ENCODE measurements at regions not wholly inside any gene's neighbourhood (a gene's known extent, or its start where the extent isn't known, plus 50 kb on each side); places are given as distances from the start of the nearest gene placed in this dataset.

DNA sequence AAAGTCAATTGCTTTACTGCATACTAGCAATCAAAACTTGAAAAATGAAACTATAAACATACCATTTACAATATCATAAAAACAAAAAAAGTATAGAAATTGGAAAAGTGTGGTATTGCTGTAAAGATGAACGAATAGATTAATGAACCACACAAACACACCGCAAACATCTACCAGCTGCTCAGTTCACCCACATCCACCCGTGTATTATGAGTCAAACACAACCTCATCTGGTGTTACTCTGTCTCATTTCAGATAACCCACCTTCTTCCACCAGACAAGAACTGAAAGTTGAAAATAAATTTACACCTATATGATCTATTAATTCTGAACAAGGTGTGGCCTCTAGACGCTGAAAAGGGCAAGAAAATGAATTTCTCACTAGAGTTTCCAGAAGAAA lies 53.3 kb downstream of the BLID start:
- intact Hi-C loops (cut with DNase I): no loop called here
- ATAC-seq (no peak), DNase-seq (ENCODE audit: missing footprints) (no peak)

DNA sequence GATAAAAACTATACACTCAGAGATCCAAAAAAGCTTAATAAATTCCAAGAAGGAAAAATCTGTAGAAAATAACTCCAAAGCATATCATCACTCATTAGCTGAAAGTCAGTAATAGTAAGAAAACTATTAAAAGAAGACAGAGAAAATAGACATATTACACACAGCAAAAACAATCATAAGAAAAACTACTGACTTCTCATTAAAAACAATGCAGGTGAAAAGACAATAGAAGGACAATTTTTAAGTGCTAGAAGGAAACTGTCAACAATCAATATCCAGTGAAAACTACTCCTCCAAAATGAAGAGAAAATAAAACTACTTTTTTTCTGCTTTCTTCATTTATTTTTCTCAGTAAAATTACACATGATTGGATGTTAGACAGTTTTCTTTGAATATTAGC lies 56.5 kb downstream of the BLID start:
- ATAC-seq (no peak), DNase-seq (ENCODE audit: missing footprints) (no peak)
- intact Hi-C loops (cut with DNase I): no loop called here

DNA sequence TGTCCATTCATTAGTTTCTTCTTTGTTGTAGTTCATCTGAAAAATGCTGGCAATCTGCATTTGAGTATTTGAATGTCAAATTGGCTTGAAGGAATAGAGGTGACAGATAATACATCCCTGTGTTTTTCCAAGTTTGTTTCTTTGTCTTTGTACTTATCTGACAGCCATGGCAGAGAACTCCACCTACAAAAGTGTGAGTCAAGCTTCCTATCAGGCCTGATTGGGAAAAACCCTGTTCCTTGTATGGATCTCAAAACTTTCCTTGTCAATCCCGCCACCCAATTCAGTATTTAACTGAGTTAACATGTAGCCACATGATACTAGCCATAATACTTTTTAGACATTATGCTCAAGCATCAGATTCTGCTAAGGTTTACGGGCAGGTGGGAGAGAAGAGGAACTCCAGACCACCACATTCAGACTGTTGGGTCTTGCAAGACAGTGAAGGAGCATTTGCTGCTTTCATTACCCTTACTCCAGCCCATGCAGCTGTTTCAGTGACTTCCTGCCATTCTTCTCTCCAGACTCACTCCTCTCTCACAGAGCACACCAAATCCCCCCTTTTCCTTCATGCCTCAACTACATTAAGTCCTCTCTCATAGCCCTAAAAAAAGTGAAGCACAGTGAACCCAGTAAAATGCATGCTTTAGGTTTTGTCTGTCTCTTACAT lies 65.9 kb downstream of the BLID start:
- ATAC-seq (no peak), DNase-seq (ENCODE audit: missing footprints) (no peak)
- intact Hi-C loops (cut with DNase I): no loop called here

DNA sequence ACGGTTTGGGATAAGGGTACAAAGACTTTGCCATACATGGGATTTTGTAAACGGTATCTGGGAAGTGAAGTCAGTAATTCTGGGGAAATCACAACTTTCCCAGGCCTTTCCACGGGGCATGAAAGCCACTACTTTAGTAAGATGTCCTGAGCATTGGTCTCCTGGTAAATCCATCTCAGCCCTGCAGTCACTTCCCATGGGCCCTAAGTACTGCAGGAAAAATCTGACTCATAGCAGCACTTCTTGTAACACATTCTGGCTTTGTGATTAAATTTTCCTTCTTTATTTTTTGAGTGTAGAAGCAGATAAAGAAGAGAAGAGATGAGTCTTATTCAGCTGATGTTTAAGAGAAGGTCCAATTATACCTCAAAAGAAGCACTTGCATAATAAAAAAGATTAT lies 67.6 kb downstream of the BLID start:
- no peak for ATAC-seq
- no peak for DNase-seq (ENCODE audit: missing footprints)
- intact Hi-C loops (cut with DNase I): no loop called here

DNA sequence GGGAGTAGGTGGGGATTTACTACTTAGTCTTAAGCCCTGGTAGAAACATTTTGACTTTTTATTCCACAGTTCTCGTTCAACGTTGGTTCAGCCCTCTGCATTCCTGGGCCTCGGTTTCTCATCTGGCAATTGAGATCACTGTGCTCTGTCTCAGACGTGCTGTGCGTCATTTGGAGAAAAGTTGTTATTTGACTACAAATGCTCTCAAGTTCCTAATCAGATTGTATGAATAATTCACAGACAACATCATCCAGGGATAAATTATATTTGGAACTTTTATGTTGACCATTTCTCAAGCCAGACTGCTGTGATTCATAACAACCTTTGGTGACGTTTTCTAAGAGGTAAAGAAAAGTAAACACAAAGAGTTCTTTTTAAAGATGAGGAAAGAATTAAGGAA lies 69.2 kb downstream of the BLID start:
- no peak for DNase-seq (ENCODE audit: missing footprints)
- ATAC-seq: no peak
- intact Hi-C loops (cut with DNase I): no loop called here

DNA sequence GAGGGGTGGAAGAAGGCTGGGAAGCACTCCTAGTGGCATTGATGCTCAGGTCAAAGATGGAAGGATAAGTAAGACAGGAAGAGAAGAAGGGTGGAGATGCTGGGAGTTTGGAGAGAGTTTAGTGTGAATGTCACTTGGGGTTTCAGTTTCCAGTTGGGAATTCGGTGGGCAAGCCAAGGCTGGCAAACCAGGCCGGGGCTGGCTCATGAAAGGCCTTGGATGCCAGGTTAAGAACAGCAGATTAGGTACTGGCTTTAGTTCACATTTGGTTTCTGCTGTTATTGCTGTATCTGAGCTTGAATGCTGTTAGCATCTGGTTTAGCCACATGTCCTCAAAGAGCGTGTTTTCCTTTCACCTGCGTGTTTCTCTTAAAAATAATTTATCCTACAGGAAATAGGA lies 69.6 kb downstream of the BLID start:
- ATAC-seq: no peak
- intact Hi-C loops (cut with DNase I): no loop called here
- no peak for DNase-seq (ENCODE audit: missing footprints)

DNA sequence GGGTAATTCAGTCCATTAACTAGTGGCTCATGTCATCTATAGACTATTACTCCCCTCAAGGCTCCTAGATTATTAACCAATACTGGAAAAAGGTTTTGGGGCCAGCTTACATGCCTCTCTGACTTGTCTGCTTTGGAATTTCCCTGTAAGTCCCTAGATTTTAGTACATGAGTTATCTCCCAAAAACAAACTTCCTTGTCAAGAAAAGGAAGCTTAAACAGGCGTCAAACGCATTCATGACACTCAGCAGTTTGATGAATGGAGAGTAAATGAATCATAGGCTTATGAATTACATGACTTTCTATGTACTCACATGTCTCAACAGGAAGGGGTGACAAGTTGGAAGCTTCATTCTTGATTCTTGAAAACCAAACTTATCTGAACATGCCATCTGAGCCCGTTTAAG lies 70.8 kb downstream of the BLID start:
- no peak for DNase-seq (ENCODE audit: missing footprints)
- intact Hi-C loops (cut with DNase I): no loop called here

DNA sequence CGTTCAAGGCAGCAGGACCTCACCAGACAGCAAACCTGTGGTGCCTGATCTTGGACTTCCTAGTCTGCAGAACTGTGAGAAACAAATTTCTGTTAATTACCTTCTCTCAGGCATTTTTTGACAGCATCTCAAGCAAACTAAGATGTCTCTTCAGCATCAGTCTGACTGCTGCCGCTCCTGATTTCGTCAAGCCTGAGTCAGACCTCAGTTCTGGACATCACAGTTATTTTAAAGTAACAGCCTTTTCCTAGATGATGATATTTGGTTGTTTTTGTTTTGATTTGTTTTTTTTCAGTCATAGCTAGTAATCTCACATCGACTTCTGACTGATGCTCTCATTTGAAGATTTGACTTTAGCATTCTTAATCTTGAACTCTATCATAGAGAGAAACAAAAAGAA lies 71.9 kb downstream of the BLID start:
- ATAC-seq: no peak
- intact Hi-C loops (cut with DNase I): no loop called here
- DNase-seq (ENCODE audit: missing footprints): no peak

More for the DNA sequence above, 70.8 kb downstream of the BLID start:
- no peak for ATAC-seq

DNA sequence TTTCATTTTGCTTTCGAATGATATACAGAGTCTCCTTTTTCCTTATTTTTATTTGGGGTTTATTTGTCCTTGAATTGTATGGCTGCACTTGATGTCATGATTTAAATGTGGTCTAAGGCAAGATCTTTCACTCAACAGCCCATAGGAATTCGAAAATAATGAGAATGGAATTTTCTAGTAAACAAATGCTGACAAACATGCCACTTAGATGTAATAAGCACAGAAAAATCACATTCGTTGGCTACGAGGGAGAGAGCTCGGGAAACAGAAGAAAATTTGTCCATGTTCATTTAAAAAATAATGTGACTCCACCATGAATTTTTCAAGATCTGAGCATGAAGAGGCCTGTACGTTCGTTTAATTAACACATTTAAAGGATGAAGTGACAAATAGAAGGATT lies 73.0 kb downstream of the BLID start:
- intact Hi-C loops (cut with DNase I): no loop called here
- no peak for ATAC-seq
- no peak for DNase-seq (ENCODE audit: missing footprints)

DNA sequence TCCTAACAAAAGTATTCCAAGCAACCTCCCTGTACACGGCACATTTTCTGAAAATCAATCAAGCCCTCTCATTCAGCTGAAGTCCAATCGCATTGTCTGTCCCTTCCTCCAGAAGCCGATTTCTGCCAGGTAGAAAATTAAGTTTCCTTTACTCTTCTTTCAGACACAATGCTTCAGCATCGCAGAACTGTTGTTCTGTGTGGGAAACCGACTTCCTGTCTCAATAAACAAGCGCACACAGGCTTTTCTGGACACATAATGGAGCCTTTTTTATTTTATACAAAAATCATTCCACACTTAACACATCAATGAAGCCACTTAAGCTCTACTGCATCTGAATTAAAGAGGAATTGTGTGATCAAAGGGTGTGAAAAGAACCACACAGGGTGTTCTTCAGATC lies 75.6 kb downstream of the BLID start:
- ATAC-seq: no peak
- DNase-seq (ENCODE audit: missing footprints): no peak
- intact Hi-C loops (cut with DNase I): no loop called here

DNA sequence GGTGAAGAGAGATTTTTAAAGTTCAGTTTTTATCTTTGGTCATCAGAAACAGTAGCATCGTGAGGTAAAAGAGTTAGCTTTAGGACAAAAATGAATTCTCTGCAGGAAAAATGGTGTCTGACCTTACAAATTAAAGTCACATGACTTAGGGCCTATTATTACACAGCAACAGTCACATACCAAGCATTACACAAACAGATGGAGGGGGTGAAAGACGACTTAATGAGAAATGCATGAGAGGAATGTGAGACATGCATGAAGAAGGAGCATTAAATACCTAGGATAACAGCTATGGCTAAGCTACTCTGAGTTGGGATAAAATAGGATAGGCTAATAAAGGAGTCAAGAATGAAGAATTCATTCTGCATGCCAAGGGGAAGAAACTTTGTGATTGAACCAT lies 77.5 kb downstream of the BLID start:
- no peak for DNase-seq (ENCODE audit: missing footprints)
- no peak for ATAC-seq
- intact Hi-C loops (cut with DNase I): no loop called here

DNA sequence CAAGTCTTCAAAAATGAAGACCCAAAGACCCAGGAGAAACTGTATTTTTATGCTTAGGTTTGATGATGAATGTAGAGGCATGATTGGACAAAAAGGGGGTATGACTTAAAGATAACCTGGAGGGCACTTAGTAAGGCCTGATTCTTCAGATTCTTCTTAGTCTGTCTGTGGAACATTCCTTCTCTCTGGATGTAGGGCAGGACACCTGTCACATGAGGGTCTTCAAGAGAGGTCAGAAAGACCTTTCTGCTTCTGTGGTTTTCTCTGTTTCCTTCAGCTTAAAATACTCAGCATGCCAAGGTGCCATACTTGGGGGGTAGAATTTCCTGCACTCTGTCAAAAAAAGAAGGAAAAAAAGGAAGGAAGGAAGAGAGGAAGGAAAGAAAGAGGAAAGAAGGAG lies 78.1 kb downstream of the BLID start:
- ATAC-seq: no peak
- intact Hi-C loops (cut with DNase I): no loop called here

DNA sequence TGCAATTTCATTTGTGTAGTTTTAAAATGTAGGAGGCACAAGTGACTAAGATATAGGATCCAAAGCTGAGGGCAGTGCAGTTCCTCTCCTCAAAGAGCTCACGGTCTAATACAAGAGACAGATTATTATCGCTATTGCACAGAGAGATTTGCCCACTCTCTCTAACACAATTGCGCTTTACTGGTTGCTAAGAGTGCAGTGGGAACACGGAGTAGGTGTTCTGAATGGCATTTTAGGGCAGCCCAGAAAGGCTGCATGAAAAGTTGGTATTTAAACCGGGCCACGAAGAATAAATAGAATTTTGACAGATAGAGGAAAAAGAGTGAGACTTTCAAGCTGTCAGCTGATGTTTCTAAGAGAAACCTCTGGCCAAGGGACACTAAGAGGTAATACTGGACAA lies 79.5 kb downstream of the BLID start:
- ATAC-seq (no peak), DNase-seq (ENCODE audit: missing footprints) (no peak)
- intact Hi-C loops (cut with DNase I): no loop called here

More for the DNA sequence above, 78.1 kb downstream of the BLID start:
- DNase-seq (ENCODE audit: missing footprints): no peak

DNA sequence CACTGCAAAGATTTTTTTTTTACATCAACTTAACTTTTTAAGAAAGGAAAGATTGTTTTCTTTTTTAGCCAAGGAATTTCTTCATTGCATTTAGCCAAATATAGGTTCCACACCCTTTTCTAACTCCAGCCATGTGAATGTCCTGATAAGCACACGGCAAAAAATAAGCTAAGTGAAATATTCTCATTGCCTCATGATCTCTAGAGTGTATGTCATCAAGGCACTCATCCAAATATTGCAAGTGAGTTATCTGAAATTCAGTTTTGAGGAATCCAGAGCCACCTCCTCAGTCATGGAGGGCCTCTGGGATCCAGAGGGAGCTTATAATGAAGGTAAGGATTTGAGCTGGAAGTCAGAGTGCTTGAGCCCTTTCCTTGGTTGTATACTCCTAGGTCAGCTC lies 80.0 kb downstream of the BLID start:
- ATAC-seq (peak; percentile 67), DNase-seq (ENCODE audit: missing footprints) (no peak)
- intact Hi-C loops (cut with DNase I): no loop called here

DNA sequence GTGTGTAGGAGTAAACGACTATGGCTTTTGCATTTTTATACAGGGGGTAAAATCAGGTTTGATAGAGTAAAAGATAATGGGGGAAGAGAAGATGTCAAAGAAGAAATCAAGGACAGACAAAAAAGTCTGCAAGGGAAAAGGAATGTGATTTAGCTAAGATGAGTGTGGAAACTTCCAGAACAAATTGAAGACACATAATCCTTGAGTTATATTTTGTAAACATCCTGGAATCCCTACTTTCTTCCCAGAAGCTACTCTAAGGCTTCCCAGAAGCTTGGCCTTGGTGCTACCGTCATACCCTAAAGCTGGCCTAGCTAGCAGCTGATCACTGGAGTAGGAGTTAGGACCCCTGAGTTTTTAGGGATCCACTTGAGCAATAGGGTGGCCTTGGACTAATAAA lies 82.4 kb downstream of the BLID start:
- intact Hi-C loops (cut with DNase I): no loop called here
- no peak for ATAC-seq
- DNase-seq (ENCODE audit: missing footprints): no peak

DNA sequence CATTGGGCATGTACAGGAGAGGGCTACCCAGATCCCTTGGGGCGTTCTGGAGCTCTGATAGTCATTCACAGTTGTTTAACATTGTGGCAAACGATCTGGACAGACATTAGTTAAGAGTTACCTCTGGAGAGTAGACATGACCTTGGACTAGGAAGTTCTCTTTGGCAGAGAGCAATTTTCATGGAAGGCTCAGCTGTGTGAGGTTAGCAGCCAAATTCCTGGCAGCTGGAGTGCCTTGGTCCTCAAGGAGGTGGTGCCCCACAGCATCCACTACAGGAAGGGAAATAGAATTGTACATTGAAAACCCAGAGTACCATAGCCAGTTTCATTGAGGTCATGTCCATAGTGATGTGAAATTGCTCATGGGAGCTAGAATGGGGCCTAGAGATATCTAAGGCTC lies 82.8 kb downstream of the BLID start:
- intact Hi-C loops (cut with DNase I): no loop called here
- DNase-seq (ENCODE audit: missing footprints): no peak
- ATAC-seq: peak; percentile 26

DNA sequence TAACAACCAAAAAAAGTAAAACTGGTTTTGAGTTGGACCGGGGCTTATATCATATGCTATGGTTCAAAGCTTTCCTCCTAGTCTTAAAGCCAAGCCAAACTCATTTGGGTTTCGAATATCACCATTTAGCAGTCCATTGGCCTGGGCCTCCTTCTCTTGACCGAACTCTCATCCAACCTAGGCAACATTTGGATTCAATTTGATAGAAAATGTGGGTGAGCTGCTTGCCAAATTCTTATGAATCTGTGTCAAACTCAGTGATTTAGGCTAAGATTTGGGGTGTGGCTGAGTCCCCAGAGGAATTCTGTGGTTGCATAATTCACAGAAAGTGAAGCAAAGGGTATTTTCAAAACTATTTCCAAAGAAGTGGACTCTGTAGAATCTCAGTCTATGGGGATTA lies 83.7 kb downstream of the BLID start:
- DNase-seq (ENCODE audit: missing footprints) (no peak), ATAC-seq (peak; percentile 76)
- intact Hi-C loops (cut with DNase I): no loop called here

DNA sequence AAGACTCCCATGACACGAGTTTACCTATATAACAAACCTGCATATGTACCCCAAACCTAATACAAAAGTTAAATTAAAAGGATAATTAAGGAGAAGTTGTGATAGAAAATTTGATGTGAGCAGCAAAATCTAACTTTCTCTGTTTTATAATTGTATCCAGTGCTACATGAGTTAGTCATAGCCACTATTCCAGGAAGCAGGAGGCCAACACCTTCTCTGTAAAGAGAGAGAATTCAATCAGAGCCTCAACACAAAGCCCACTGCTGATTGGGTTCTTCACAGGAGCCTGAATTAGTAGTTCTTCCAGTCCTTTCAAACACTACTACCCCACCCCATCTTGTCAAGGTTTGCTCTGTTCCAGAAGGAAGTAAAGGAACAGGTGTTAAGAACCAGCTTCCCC lies 84.2 kb downstream of the BLID start:
- DNase-seq (ENCODE audit: missing footprints) (no peak), ATAC-seq (no peak)
- intact Hi-C loops (cut with DNase I): no loop called here

DNA sequence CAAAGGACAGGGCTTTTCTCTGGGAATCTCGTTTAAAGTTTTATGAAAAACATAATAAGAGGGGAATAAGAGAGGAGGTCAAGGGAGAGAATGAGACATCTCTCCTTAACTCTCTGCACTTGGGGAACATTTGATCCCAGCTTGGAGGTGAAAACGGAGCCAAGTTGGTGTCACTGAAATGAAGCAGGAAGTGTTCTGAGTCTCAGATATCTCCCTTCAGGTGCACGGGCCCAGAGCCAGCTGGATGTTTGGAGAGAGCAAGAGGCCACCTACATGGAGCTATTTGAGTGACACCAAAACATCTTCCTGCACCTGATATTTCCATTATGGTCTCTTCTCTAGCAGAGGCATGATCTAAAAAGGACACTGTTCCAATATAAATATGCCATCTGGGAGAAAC lies 85.7 kb downstream of the BLID start:
- intact Hi-C loops (cut with DNase I): no loop called here
- ATAC-seq: no peak
- no peak for DNase-seq (ENCODE audit: missing footprints)

DNA sequence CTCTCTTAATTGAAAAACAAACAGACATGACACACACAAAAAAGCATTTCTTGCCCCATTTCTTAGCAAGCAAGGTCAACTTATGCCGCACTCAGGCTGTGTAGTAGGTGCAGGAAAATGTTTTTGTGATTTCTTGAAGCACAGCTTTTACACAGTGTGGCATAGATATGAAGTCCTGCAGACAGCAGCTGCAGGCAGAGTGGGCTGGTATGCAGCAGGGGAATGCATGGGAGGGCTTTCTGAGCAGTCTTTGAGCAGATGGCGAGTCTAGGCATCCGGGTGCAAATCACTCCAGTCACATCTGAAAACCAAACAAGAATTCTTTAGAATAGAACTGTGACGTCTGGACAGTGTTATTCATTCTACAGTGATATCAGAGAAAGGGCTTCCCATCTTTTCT lies 87.5 kb downstream of the BLID start:
- intact Hi-C loops (cut with DNase I): loop anchor here (10.0 kb wide), 1 partner anchor 476 kb away; no protein-coding TSS in a partner anchor
- no peak for DNase-seq (ENCODE audit: missing footprints)
- no peak for ATAC-seq

DNA sequence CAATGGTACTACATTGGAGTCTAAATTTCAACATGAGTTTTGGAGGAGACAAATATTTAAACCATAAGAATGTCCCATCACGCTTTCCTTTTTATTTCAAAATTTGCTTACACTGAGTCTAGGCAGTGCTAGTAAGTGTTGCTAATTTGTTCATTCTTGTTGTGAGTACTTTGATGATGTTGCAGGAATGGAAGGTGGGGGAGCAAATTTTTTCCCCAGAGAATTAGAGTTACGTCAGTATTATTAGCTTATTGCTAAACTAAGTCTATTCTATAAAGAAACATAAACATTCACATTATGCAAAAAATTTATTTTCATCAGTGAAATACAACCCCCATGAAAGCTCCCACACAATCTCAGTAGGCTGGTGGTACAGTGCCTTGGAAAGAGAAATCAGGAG lies 88.0 kb downstream of the BLID start:
- DNase-seq (ENCODE audit: missing footprints) (no peak), ATAC-seq (no peak)
- intact Hi-C loops (cut with DNase I): loop anchor here (10.0 kb wide), 1 partner anchor 477 kb away; no protein-coding TSS in a partner anchor

Measured in Right ventricle myocardium inferior (tissue), 1 donor.